SK-N-MC (cell line): ENCODE measurements at regions not wholly inside any gene's neighbourhood (a gene's known extent, or its start where the extent isn't known, plus 50 kb on each side); places are given as distances from the start of the nearest gene placed in this dataset.

Experiments used
- EZH2 ChIP-seq: fragments of 200-600 bp; sonication (generic); IDR thresholded peaks from one replicate; pipeline ENCODE4 v1.6.1; 2017; ENCODE audit warnings: antibody characterized with exemption
- POLR2AphosphoS5 ChIP-seq: IDR thresholded peaks from 2 replicates; pipeline ENCODE4 v1.6.1; 2012; ENCODE audit warnings: mild to moderate bottlenecking, low read depth, low read length, borderline replicate concordance

DNA sequence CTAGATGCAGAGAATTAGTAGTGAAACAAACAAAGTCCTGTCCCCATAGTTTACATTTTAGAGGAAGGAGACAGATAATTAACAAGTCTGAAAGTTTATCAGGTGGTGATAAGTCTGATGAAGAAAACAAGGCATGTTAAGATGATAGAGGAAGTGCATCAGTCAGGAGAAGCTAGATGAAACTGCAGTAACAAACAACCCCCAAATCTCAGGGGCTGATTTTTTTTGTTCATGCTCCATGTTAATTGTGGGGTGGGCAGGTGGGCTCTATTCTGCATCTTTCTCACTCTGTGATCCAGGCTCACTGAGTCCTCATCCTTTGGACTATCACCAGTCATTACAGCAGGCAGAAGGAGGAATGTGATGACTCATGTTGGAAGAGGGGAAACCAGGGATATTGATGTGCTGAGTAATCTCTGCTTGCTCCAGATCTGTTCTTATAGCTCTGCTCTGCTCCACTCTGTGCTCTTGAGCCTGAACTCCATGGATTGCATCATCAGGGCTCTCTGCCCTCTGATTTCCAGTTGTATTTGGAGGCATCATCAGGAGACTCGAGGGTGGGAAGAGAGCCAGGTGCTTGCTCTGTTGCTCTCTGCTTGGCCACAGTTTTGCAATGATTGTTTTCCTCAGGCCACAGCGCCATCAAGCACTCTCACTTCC lies 166.9 kb downstream of the IER5 start:
- TF ChIP-seq EZH2 (no peak), POLR2AphosphoS5 (no peak)
